ENCODE measurements at regions not wholly inside any gene's neighbourhood (a gene's known extent, or its start where the extent isn't known, plus 50 kb on each side); places are given as distances from the start of the nearest gene placed in this dataset.

GRCh38 chr15:38652183-38652794 lies 87.7 kb upstream of the RASGRP1 start:
- TF ChIP-seq, protein P1, sequence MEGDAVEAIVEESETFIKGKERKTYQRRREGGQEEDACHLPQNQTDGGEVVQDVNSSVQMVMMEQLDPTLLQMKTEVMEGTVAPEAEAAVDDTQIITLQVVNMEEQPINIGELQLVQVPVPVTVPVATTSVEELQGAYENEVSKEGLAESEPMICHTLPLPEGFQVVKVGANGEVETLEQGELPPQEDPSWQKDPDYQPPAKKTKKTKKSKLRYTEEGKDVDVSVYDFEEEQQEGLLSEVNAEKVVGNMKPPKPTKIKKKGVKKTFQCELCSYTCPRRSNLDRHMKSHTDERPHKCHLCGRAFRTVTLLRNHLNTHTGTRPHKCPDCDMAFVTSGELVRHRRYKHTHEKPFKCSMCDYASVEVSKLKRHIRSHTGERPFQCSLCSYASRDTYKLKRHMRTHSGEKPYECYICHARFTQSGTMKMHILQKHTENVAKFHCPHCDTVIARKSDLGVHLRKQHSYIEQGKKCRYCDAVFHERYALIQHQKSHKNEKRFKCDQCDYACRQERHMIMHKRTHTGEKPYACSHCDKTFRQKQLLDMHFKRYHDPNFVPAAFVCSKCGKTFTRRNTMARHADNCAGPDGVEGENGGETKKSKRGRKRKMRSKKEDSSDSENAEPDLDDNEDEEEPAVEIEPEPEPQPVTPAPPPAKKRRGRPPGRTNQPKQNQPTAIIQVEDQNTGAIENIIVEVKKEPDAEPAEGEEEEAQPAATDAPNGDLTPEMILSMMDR (IDR thresholded peaks at IDR 0.05), result no peak
- no peak for TF ChIP-seq POLR2A (IDR thresholded peaks at IDR 0.05)

Data from lower leg skin (tissue), 3 donors.